ENCODE measurements at regions not wholly inside any gene's neighbourhood (a gene's known extent, or its start where the extent isn't known, plus 50 kb on each side); places are given as distances from the start of the nearest gene placed in this dataset.

DNA sequence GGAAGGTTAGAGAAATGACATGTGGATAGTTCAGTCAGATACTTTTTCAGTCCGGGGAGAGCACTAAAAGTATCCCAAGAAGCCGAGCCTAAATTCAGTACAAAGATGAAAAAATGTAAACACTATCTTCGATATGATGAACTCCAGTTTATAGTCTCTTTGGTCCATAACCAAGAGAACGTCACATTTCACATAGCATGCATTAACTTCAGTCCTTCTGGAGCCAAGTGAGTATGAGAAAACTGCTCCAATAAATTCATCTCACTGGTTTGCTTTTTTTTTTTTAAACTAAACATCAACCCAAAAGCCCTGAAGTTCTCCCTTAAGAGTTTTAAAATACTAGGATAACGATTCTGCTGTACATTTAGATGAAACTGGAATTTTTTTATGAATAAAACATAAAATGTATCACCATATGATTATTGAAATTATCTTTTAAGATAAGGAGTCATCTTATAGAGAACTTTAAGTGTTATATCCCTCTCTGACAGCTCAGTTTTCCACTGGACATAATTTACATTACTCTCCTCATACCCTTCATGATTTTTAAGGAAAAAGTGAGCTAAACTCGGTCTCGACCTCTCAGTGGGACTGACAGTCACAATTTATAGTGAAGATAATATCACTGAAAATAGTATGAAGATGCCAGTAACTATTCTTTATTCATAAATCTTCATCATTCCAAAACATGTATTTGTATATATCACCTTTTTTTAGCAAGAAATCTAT is 841.5 kb upstream of the FLRT2 start:
- Histone ChIP-seq H3K4me3 (ENCODE audit: low read depth, low read length) (no peak overlapping the region), H4K8ac (ENCODE audit: low read depth, low read length) (no peak overlapping the region), H2BK120ac (ENCODE audit: insufficient read depth, low read length, poor library complexity) (no peak overlapping the region), H2AFZ (ENCODE audit: insufficient read depth, low read length, poor library complexity) (no peak overlapping the region), H3K27ac (ENCODE audit: low read depth, low read length) (no peak overlapping the region), H3K23ac (ENCODE audit: low read length) (no peak overlapping the region), H3K4me1 (ENCODE audit: control insufficient read depth in 1 of 2, insufficient read depth in 2 of 2, low read length in 2 of 2) (no peaks in the 10 kb centered on the region), H3K36me3 (ENCODE audit: control insufficient read depth in 1 of 2, insufficient read depth in 2 of 2, low read length in 2 of 2) (no peaks in the 10 kb centered on the region), H3K4me2 (ENCODE audit: low read length) (no peak overlapping the region), H3K9me3 (ENCODE audit: insufficient read depth, low read depth, low read length) (no peaks in the 10 kb centered on the region), H3K18ac (ENCODE audit: low read length) (no peak overlapping the region), H3K27me3 (ENCODE audit: insufficient read depth, low read length) (no peaks in the 10 kb centered on the region), H2BK12ac (ENCODE audit: low read length) (no peak overlapping the region), H4K12ac (ENCODE audit: low read depth, low read length) (no peak overlapping the region), H2AK5ac (ENCODE audit: low read length) (no peak overlapping the region), H3K4ac (ENCODE audit: low read depth, low read length) (no peak overlapping the region), H3K14ac (ENCODE audit: low read length) (no peak overlapping the region), H3K9ac (ENCODE audit: low read length) (no peak overlapping the region), H3K79me2 (ENCODE audit: control insufficient read depth, insufficient read depth, low read length, poor library complexity) (no peaks in the 10 kb centered on the region), H4K91ac (ENCODE audit: low read depth, low read length) (no peak overlapping the region), H2BK5ac (ENCODE audit: low read depth, low read length, poor library complexity) (no peak overlapping the region), H3K79me1 (ENCODE audit: low read length) (no peaks in the 10 kb centered on the region)
- WGBS (ENCODE audit: extremely low coverage, insufficient coverage, insufficient read length) = no CpG with 5 or more reads among the region's 7 CpGs
- DNase-seq = no peak

DNA sequence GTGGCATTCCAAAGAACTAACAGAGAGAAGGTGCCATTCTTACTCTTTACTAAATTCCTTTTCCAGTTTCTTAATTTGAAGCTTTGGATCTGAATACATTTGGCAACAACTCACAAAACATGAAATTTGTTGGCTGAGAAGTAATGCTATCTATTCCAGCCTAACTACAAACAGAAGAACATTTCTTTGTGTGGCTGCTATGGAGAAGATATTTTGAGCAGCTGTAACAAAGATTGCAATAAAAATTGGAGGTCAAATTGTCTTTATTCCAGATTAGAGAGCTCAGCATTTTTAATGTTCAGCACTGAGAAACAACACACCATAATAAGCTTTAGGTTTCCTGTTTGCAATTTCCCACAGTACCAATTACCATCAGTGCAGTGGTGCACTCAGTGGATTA is 835.8 kb upstream of the FLRT2 start:
- H3K4me2 ChIP-seq (ENCODE audit: low read length) = no peak overlapping the region
- H2BK5ac ChIP-seq (ENCODE audit: low read depth, low read length, poor library complexity) = no peak overlapping the region
- no peak overlapping the region for H3K27ac ChIP-seq (ENCODE audit: low read depth, low read length)
- H3K4me3 ChIP-seq (ENCODE audit: low read depth, low read length) = no peak overlapping the region
- H3K36me3 ChIP-seq (ENCODE audit: control insufficient read depth in 1 of 2, insufficient read depth in 2 of 2, low read length in 2 of 2) = no peaks in the 10 kb centered on the region
- H4K8ac ChIP-seq (ENCODE audit: low read depth, low read length) = no peak overlapping the region
- no peak overlapping the region for H3K23ac ChIP-seq (ENCODE audit: low read length)
- no peak overlapping the region for H3K9ac ChIP-seq (ENCODE audit: low read length)
- H3K27me3 ChIP-seq (ENCODE audit: insufficient read depth, low read length) = no peaks in the 10 kb centered on the region
- H4K91ac ChIP-seq (ENCODE audit: low read depth, low read length) = no peak overlapping the region
- H4K12ac ChIP-seq (ENCODE audit: low read depth, low read length) = no peak overlapping the region
- H3K79me1 ChIP-seq (ENCODE audit: low read length) = no peaks in the 10 kb centered on the region
- no peaks in the 10 kb centered on the region for H3K9me3 ChIP-seq (ENCODE audit: insufficient read depth, low read depth, low read length)
- no peak overlapping the region for H2AK5ac ChIP-seq (ENCODE audit: low read length)
- no peak overlapping the region for H3K14ac ChIP-seq (ENCODE audit: low read length)
- H2BK12ac ChIP-seq (ENCODE audit: low read length) = no peak overlapping the region
- no peak for DNase-seq
- H3K79me2 ChIP-seq (ENCODE audit: control insufficient read depth, insufficient read depth, low read length, poor library complexity) = no peaks in the 10 kb centered on the region
- no peak overlapping the region for H3K18ac ChIP-seq (ENCODE audit: low read length)
- H3K4ac ChIP-seq (ENCODE audit: low read depth, low read length) = no peak overlapping the region
- no peaks in the 10 kb centered on the region for H3K4me1 ChIP-seq (ENCODE audit: control insufficient read depth in 1 of 2, insufficient read depth in 2 of 2, low read length in 2 of 2)
- no peak overlapping the region for H2AFZ ChIP-seq (ENCODE audit: insufficient read depth, low read length, poor library complexity)
- no peak overlapping the region for H2BK120ac ChIP-seq (ENCODE audit: insufficient read depth, low read length, poor library complexity)

DNA sequence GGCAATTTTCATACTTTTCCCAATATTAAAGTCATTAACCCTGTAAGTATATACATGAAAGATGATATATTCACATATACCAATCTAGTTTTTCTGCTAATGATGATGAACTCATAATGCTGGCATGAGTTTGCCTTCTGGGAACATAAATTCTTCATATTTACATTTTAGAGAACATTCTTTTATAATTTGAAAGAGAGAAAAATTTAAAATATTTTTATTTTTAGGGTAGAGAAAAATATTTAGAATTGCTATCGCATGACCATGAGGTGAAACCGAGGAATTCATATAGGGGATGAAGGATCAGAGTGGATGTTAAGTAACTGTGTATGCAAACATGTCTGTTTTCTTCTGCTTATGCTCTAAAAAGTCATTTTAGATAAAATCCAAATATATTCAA is 825.3 kb upstream of the FLRT2 start:
- Histone ChIP-seq H3K36me3 (ENCODE audit: control insufficient read depth in 1 of 2, insufficient read depth in 2 of 2, low read length in 2 of 2) (no peaks in the 10 kb centered on the region), H3K27ac (ENCODE audit: low read depth, low read length) (no peak overlapping the region), H3K14ac (ENCODE audit: low read length) (no peak overlapping the region), H3K4ac (ENCODE audit: low read depth, low read length) (no peak overlapping the region), H3K4me2 (ENCODE audit: low read length) (no peak overlapping the region), H3K4me3 (ENCODE audit: low read depth, low read length) (no peak overlapping the region), H3K27me3 (ENCODE audit: insufficient read depth, low read length) (no peaks in the 10 kb centered on the region), H2BK120ac (ENCODE audit: insufficient read depth, low read length, poor library complexity) (no peak overlapping the region), H2AFZ (ENCODE audit: insufficient read depth, low read length, poor library complexity) (no peak overlapping the region), H3K9ac (ENCODE audit: low read length) (no peak overlapping the region), H3K18ac (ENCODE audit: low read length) (no peak overlapping the region), H3K79me1 (ENCODE audit: low read length) (no peaks in the 10 kb centered on the region), H2AK5ac (ENCODE audit: low read length) (no peak overlapping the region), H2BK12ac (ENCODE audit: low read length) (no peak overlapping the region), H4K91ac (ENCODE audit: low read depth, low read length) (no peak overlapping the region), H3K9me3 (ENCODE audit: insufficient read depth, low read depth, low read length) (no peaks in the 10 kb centered on the region), H2BK5ac (ENCODE audit: low read depth, low read length, poor library complexity) (no peak overlapping the region), H3K79me2 (ENCODE audit: control insufficient read depth, insufficient read depth, low read length, poor library complexity) (no peaks in the 10 kb centered on the region), H3K4me1 (ENCODE audit: control insufficient read depth in 1 of 2, insufficient read depth in 2 of 2, low read length in 2 of 2) (no peaks in the 10 kb centered on the region), H4K12ac (ENCODE audit: low read depth, low read length) (no peak overlapping the region), H4K8ac (ENCODE audit: low read depth, low read length) (no peak overlapping the region), H3K23ac (ENCODE audit: low read length) (no peak overlapping the region)
- no peak for DNase-seq
- 100% methylated on average over 1 of the region's 2 CpGs for WGBS (ENCODE audit: extremely low coverage, insufficient coverage, insufficient read length)

DNA sequence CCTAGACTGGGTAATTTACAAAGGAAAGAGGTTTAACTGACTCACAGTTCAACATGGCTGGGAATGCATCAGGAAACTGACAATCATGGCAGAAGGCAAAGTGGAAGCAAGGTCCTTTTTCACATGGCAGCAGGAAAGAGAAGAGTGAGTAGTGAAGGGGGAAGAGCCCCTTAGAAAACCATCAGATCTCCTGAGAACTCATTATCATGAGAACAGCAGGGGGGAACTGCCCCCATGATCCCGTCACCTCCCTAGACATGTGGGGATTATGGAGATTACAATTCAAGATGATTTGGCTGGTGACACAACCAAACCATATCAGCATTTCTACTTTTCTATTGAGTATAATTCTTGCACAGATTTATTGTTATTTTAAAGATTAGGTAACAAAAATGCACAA is 822.1 kb upstream of the FLRT2 start:
- no peak overlapping the region for H2BK5ac ChIP-seq (ENCODE audit: low read depth, low read length, poor library complexity)
- no peak overlapping the region for H4K12ac ChIP-seq (ENCODE audit: low read depth, low read length)
- WGBS (ENCODE audit: extremely low coverage, insufficient coverage, insufficient read length) = no CpG with 5 or more reads among the region's 1 CpG
- no peaks in the 10 kb centered on the region for H3K27me3 ChIP-seq (ENCODE audit: insufficient read depth, low read length)
- H2AK5ac ChIP-seq (ENCODE audit: low read length) = no peak overlapping the region
- no peak overlapping the region for H3K4me2 ChIP-seq (ENCODE audit: low read length)
- no peak overlapping the region for H3K9ac ChIP-seq (ENCODE audit: low read length)
- H3K27ac ChIP-seq (ENCODE audit: low read depth, low read length) = no peak overlapping the region
- no peak overlapping the region for H3K23ac ChIP-seq (ENCODE audit: low read length)
- H3K9me3 ChIP-seq (ENCODE audit: insufficient read depth, low read depth, low read length) = no peaks in the 10 kb centered on the region
- H3K18ac ChIP-seq (ENCODE audit: low read length) = no peak overlapping the region
- no peaks in the 10 kb centered on the region for H3K36me3 ChIP-seq (ENCODE audit: control insufficient read depth in 1 of 2, insufficient read depth in 2 of 2, low read length in 2 of 2)
- H3K4me3 ChIP-seq (ENCODE audit: low read depth, low read length) = no peak overlapping the region
- H3K14ac ChIP-seq (ENCODE audit: low read length) = no peak overlapping the region
- no peak overlapping the region for H2BK12ac ChIP-seq (ENCODE audit: low read length)
- H3K79me2 ChIP-seq (ENCODE audit: control insufficient read depth, insufficient read depth, low read length, poor library complexity) = no peaks in the 10 kb centered on the region
- H3K4me1 ChIP-seq (ENCODE audit: control insufficient read depth in 1 of 2, insufficient read depth in 2 of 2, low read length in 2 of 2) = no peaks in the 10 kb centered on the region
- H4K8ac ChIP-seq (ENCODE audit: low read depth, low read length) = no peak overlapping the region
- no peak overlapping the region for H2AFZ ChIP-seq (ENCODE audit: insufficient read depth, low read length, poor library complexity)
- DNase-seq = no peak
- H2BK120ac ChIP-seq (ENCODE audit: insufficient read depth, low read length, poor library complexity) = no peak overlapping the region
- no peak overlapping the region for H4K91ac ChIP-seq (ENCODE audit: low read depth, low read length)
- H3K79me1 ChIP-seq (ENCODE audit: low read length) = no peaks in the 10 kb centered on the region
- no peak overlapping the region for H3K4ac ChIP-seq (ENCODE audit: low read depth, low read length)
